HG03469 (cell line): ENCODE measurements at regions not wholly inside any gene's neighbourhood (a gene's known extent, or its start where the extent isn't known, plus 50 kb on each side); places are given as distances from the start of the nearest gene placed in this dataset.

Experiments used
- ATAC-seq: cut with Tn5 transposase; IDR thresholded peaks from one replicate; pipeline ENCODE4 v1.9.1; 2021; ENCODE audit warnings: mild to moderate bottlenecking, moderate library complexity, moderate number of reproducible peaks; ENCODE audit not compliant: unreplicated experiment

DNA sequence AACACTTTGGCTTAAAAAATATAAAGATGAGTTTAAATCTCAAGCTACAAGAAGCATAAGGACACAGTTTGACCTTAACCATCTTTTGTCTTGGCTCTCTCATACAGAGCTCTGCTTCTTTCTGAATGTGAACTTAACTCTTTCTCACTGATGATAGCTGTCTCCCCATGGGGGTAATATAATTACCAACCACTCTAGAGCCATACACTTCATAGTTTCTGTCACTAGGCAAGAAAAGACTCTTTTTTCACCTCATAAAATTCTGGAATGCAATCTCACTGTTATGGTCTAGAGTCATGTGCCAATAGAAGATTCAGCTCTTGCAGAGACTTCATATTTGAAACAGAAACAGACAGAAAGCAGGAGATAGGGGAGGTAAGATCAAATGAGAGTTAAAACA is 481.7 kb upstream of the AGA start:
- ATAC-seq = no peak

GRCh38 chr4:177937041-177937440 is 494.8 kb upstream of the AGA start:
- ATAC-seq = no peak

GRCh38 chr4:177938226-177938625 is 496.0 kb upstream of the AGA start:
- ATAC-seq = no peak

GRCh38 chr4:177945268-177945667 is 503.0 kb upstream of the AGA start:
- ATAC-seq = no peak

GRCh38 chr4:177947607-177948006 is 505.4 kb upstream of the AGA start:
- ATAC-seq = no peak

DNA sequence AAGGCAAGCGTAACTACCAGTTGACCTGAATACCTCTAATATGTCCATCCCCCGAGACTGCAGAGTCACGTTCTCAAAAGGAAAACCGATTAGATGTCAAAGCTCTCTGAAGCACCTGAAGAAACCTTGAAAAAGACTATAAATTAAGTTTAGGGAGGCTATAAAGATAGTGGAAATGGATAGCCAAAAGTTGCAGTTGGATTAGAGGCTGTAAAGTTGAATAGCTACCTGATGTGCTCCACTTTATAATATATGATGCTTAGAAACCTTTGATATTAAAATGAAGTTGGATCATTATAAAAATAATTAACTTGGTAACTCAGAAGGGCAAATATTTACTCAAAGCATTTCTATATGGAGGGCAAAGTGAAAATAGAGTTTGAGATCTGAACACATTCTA is 506.6 kb upstream of the AGA start:
- no peak for ATAC-seq

DNA sequence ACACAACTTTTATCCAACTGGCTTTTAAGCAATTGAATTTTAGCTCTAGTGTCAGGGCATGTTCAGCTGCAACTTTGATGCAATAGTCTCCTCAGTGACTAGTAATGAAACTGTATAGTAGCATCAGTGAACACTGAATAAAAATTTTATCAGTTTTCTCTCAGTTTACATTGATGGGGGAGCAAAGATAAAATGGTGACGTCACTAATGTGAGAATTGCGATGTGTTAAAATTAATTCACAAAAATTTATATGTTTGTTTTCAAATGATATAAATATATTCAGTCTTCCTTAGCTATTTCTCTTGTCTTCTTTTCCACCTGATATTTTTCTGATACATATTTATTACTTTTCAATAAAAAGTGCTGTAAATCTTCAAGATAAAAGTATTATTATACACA is 508.8 kb upstream of the AGA start:
- ATAC-seq = no peak

GRCh38 chr4:177952723-177953122 is 510.5 kb upstream of the AGA start:
- ATAC-seq = no peak

DNA sequence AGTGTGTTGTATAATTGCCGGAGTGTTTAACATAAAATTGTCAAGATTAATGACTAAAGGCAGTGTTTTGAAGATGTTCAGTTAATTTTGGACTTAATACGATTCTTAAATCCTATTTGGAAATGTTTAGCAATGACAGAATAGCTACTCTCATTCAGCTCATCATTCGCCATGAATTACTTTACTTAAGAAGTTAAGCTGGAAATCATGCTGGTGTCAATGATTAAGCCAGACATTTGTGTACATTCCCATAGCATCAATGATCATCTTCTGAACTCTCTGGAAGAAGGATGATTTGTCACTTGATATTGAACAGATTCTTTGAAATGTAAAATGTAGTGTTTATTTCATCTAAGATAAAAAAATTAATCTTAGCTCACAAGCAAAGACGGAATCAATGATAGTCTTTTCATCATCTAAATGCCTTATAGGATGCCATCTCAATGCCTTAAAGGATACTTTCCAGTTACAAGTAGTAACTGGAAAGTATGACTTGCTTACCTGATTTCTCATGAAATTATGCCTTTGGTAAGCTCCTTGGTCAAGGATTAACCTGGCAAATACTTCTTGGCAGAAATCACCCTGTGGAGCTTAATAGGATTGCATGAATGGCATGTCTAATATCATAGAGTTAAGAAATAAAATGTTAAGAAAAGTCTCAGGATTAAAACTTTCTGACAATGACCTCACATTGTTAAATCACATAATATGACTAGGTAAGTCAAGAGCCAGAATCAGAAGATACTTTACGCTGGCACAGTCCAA is 515.5 kb upstream of the AGA start:
- ATAC-seq = no peak

DNA sequence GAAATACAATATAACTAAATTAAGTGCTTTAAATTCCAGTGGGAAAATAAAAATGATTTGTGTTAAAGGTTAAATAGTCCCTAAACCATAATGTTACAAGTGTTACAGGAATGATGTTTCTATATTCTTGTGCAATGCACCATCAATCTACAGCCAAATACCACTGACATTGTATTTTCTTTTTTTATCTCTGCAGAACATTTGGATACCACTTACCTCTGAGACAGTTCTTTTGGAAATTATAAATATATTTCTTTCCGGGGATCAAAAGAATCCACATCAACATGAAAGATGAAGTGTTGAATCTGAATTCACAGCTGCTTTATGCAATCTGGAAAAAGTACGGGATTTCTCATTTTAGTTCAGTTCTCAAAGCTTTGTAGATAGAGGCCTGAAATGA is 518.3 kb upstream of the AGA start:
- ATAC-seq = no peak

- ATAC-seq = no peak
These were observed 519.6 kb upstream of the AGA start for GRCh38 chr4:177961761-177962380.

GRCh38 chr4:177964061-177964460 is 521.8 kb upstream of the AGA start:
- no peak for ATAC-seq

DNA sequence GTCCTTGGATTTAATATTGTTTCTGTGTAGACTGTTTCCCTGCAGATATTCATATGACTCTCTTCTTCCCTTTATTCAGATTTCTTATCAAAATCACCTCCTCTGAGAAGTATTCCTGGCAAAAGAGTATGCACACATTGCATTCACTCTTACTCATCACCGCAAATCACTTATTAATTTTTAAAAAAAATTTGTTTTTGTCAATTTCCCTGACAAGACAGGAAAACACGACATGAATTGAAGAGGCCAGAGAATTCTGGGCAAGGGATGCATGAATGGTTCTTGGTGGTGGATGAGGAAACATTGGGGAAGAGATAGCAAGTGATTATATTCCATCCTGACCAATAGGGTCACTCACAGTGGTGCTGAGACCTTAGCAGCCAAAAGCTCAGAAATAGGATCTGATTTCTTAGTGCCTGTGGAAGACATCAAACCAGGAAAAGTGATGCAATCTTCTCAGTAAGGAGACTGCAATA is 522.5 kb upstream of the AGA start:
- ATAC-seq = no peak

DNA sequence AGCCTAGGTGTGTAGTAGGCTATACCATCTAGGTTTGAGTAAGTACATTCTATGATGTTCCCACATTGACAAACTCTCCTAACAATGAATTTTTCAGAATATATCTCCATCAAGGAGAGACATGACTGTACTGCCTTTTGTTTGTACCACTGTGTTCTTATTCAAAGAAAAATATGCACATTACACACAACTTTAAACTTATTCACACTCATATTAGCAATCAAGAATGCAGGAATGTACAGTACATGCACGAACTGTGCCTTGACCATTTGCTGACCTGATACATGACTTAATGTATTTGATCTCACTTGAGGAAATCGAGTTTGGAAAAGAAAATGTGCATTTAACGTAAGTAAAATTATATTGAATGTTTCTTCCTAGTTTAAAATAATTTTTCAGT is 525.1 kb upstream of the AGA start:
- ATAC-seq = no peak

DNA sequence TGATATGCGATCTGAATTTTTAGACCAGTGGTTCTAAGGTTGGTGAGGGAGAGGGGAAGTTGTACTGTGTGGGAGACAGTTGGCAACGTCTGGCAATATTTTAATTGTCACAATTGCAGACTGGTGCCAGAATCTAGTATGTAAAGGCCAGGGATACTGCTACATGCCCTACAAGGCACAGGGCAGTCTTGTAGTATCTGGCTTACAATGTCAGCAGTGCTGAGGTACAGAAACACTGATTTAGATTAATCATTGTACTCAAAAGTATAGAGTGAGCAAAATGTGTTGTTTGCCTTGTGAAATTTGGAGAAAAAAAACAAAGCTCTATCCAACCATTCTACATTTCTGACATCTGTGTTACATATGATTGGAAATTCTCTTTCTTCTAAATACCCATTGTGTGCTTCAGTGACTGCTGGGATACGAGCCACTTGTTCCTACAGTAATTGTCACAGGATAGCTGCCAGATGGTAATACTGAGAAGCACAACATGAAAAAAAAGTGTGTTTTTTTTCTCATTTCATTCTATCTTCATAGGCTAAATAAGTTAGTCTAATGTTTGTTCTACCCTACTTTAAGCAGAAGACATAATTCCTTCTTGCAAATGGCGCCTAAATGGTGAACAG is 526.7 kb upstream of the AGA start:
- no peak for ATAC-seq

DNA sequence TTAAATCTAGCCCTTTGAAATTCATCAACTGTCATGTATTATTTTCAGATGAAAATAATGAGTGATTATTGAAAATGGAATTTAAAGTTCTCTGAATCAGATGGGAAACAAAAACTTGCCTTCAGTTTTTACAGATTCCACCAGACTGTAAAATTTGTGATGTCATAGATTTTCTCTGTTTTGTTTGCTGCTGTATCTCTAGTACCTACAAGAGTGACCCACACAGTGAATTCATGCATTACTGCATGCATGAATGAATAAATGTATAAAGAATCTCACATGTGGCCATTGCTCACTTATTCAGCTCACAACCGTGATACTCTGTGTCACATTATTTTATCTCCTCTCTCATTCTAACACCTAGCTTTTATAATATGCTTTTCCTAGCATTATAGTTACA is 532.2 kb upstream of the AGA start:
- no peak for ATAC-seq

DNA sequence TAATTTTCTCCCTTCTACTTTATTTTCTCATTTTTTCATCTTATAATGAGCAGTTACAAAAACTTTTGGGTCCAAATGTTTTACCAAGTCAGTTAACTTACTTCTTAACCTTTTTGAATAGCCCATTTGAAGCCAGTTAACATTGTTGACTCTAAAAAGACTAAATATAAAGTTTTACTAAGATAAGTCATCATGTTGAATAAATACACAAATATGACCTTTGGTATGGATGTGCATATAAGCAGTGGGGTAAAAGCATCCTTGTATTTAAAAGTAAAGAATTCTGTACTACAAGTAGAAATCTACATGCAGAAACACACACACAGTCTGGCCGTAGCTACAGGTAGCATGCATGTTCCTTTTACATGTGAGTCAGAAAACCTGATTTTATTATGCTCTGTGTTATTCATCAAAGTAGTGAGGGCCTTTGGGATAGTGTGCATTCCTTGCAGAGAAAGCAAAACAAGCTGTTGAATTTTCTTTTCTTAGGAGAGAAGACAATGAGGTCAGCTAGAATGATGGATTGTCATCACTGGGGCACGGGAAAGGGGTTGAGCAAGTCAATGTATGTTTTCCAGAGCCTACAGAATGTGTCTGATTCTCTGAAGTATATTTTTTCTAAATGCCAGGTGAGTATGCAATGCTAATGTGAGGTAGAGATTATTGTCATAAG is 533.2 kb upstream of the AGA start:
- no peak for ATAC-seq

GRCh38 chr4:177986236-177986635 is 544.0 kb upstream of the AGA start:
- ATAC-seq = no peak

- no peak for ATAC-seq
These were observed 545.7 kb upstream of the AGA start for GRCh38 chr4:177987896-177988295.

GRCh38 chr4:177989503-177990201 is 547.4 kb upstream of the AGA start:
- no peak for ATAC-seq

GRCh38 chr4:178003098-178003657 is 560.9 kb upstream of the AGA start:
- ATAC-seq = no peak
